ENCODE measurements at regions not wholly inside any gene's neighbourhood (a gene's known extent, or its start where the extent isn't known, plus 50 kb on each side); places are given as distances from the start of the nearest gene placed in this dataset.
"Not testable (repeated sequence)": the region's sequence is repeated elsewhere in the genome, so short reads cannot be mapped to it uniquely, and the experiment has no call there.

- not testable (repeated sequence) for DNase-seq
Observed at GRCh38 chr9:106788021-106788420, 74.9 kb upstream of the ZNF462 start.

- no peak for DNase-seq
Observed at GRCh38 chr9:106795031-106795430, 67.9 kb upstream of the ZNF462 start.

GRCh38 chr9:106796771-106797170 lies 66.2 kb upstream of the ZNF462 start:
- no peak for DNase-seq

GRCh38 chr9:106797299-106797698 lies 65.7 kb upstream of the ZNF462 start:
- no peak for DNase-seq

GRCh38 chr9:106798016-106798799 lies 64.8 kb upstream of the ZNF462 start:
- no peak for DNase-seq

- no peak for DNase-seq
Observed at GRCh38 chr9:106799152-106799551, 63.8 kb upstream of the ZNF462 start.

- DNase-seq: no peak
Observed at GRCh38 chr9:106800701-106801270, 62.2 kb upstream of the ZNF462 start.

- DNase-seq: no peak
Observed at GRCh38 chr9:106801816-106802215, 61.1 kb upstream of the ZNF462 start.

Measured in stimulated activated CD4-positive, alpha-beta T cell treated with anti-CD3 and anti-CD28 coated beads, Interleukin-12 subunit alpha, Interleukin-12 subunit beta, amount 100 ng/mL, for 4 hours (primary cell).